GM19025 (cell line): ENCODE measurements at regions not wholly inside any gene's neighbourhood (a gene's known extent, or its start where the extent isn't known, plus 50 kb on each side); places are given as distances from the start of the nearest gene placed in this dataset.

Experiments used
- ATAC-seq: cut with Tn5 transposase; IDR thresholded peaks from one replicate; pipeline ENCODE4 v1.9.1; 2021; ENCODE audit warnings: mild to moderate bottlenecking, low read depth, moderate library complexity; ENCODE audit not compliant: unreplicated experiment

GRCh38 chr14:55926007-55926406, 192.2 kb upstream of the PELI2 start:
- no peak for ATAC-seq

DNA sequence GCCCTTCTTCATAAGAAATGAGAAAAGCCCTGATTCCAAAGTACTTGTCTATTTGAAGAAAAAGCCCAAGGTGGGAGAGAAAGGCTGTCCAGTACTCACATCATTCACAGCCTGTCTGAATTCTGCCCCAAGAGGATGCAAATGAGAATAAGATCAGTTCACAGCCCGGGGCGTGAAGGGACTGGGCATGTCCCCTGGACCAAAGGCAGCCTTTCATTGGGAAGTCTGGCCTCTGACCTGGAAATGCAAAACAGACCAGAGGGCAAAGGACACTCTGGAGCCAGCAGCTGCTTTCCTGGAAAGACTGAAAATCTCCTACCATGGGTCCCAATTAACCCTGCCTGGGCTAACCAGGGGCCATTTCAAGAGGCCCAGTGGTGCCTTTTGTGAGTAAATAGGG, 191.2 kb upstream of the PELI2 start:
- ATAC-seq: no peak

GRCh38 chr14:55928276-55928675, 189.9 kb upstream of the PELI2 start:
- ATAC-seq: no peak

DNA sequence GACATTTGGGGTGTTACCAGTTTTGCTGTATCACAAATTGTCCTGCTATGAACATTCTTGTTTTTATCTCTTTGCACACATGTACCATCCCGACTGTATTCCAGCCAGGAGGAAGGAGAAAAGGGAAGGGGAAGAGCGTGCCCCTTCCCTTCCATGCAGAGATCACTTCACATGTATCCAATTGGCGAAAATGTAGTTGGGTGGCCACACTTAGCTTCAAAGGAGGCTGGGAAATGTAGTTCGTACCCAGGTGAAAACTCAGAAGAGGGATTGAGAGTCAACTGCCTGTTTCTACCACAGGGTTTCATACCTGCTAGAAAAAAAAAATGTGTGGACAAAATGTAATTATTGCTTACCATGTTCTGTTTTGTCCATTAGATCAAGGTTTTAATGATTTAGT, 189.1 kb upstream of the PELI2 start:
- no peak for ATAC-seq

GRCh38 chr14:55930016-55930784, 188.0 kb upstream of the PELI2 start:
- no peak for ATAC-seq

GRCh38 chr14:55936691-55937090, 181.5 kb upstream of the PELI2 start:
- no peak for ATAC-seq

DNA sequence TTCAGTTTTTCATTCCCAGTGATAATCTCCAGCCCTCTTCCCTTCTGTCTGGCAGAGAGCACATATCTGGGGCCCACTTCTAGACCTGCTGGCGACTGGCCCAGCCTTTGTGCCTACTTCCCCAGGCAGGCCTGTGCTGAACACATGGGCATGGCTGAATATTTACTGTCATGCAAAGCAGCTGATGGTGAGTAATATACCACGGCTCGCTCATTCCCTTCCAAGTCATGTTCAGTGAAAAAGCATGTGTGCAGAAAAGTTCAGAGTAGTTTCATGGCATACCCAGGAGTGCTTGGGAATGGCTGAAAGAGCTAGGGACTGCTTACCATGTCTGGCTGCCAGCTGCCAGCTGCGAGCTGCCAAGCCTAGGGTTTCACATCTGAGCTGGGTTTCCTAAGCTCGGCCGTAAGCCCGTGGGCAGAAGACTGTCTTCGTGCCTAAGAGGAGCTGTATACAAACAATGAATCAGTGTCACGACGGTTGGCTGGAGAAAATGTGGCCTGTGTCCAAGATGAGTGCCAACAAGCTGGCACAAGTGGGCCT, 179.9 kb upstream of the PELI2 start:
- ATAC-seq: no peak

DNA sequence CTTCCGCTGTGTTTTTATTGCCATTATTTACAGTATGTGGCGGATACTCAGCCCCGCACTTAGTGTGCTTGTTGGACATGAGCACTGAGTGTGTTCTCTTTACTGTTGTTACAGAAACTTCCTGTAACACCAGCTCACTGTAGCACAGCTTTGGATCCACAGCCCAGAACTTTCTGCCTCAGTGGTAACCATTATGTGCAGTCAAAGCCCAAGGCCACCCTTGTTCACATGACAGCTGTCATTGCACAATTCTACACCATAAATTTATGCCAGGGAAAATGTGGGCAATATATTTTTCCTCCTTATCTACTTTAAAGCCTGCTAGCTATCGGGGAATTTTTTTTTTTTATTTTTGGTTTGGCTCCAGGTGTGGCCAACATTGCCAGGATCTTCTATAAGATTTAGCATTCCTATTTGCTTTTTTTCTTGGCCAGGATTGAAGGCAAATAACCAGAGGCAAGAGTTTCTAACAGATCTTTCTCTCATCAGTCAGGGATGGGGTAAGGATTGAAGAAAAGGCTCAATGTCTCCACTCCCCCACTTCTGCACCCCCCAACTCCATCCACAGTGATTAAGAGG, 176.0 kb upstream of the PELI2 start:
- no peak for ATAC-seq

GRCh38 chr14:55942826-55943225, 175.4 kb upstream of the PELI2 start:
- ATAC-seq: no peak

DNA sequence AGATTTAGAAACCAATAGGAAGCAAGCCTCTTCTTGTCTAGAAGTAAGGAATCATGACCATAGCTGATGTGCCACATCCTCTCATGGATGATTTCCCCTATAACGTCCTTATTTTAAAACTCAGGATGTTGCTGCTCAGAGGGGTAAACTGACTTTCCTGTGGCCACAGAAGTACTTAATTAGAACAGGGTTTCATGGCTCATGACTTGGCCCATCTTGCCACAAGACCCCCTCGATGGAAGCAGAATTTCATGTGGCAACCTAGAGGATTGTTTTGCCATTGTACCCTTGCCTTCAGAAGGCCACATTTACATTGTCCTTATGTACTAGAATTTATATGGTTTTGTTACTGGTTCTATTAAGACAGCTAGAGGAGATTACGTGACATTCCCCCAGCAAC, 173.5 kb upstream of the PELI2 start:
- ATAC-seq: no peak

GRCh38 chr14:55946231-55946630, 172.0 kb upstream of the PELI2 start:
- ATAC-seq: no peak

GRCh38 chr14:55948399-55948798, 169.8 kb upstream of the PELI2 start:
- no peak for ATAC-seq

- ATAC-seq: no peak
These were observed 168.5 kb upstream of the PELI2 start for GRCh38 chr14:55949708-55950107.

DNA sequence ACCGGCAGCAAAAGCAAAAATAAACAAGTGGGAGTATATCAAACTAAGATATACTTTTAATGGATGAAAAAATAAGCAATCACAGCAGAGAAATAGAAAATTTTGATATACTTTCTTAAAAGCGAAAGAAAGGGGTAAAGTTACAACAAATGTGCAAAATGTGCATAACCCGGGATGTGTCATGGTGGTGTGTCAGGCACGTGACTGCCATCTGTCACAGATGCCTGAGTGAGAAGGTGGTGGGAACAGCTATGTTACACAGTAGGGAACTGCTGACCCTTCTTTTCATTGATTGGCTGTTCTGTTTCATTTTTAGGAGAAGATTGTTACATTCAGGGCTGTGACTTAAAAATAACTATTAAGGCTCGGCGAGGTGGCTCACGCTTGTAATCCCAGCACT, 168.1 kb upstream of the PELI2 start:
- ATAC-seq: no peak

DNA sequence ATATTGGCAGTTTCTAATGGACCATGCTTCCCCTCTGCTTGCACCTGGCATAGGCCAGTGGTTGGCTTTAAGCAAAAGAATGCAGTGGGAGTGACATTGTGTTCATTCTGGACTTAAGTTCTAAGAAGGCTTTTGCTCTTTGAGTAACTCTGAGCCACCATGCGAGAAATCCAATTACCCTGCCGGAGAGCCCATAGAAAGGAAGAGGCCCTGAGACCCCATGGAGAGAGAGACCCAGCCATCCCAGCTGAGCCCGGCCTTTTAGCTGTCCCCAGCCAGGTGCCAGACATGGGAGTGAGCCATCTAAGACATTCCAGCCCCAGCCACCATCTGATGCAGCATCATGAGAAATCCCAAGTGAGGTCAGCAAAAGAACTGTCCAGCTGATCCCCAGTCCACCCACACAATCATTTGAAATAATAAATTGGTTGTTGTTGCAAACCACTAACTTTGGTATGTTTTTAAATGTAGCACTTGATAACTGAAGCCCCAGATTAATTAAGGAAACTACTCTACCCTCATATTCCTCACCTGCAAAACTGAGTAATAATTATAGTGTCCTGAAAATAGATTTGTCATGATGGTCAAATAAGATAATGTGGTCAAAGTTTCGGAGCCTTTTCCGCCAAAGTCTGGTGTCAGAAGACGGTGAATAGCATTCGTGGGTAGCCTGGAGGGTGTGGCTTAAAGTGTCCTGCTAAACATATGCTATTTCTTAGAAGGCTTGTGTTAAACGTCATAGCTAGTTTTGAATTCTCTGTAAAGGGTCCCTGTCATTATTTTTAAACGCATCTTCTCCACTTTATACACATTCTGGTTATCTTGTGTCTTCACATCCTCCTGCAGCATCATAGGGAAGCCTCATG, 166.6 kb upstream of the PELI2 start:
- ATAC-seq: no peak

GRCh38 chr14:55954108-55954507, 164.1 kb upstream of the PELI2 start:
- ATAC-seq: no peak

DNA sequence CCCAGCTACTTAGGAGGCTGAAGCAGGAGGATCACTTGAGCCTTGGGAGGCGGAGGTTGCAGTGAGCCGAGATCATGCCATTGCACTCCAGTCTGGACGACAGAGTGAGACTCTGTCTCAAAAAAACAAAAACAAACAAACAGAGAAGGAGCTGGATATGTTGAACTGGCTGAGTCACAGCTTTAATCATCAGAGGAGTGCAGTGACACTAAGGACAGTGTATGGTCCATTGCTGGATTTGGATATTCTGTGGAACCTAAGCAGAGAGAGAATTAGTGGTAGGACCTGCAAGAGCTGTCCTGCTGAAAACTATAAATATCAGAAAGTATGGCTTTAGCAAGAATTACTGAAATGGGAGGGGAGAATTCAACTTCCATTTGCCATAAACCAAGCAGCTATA, 163.0 kb upstream of the PELI2 start:
- no peak for ATAC-seq

- ATAC-seq: no peak
These were observed 160.3 kb upstream of the PELI2 start for GRCh38 chr14:55957950-55958349.

- ATAC-seq: no peak
These were observed 154.9 kb upstream of the PELI2 start for GRCh38 chr14:55963295-55963694.

- ATAC-seq: no peak
These were observed 154.1 kb upstream of the PELI2 start for GRCh38 chr14:55964091-55964490.

GRCh38 chr14:55964821-55965220, 153.4 kb upstream of the PELI2 start:
- no peak for ATAC-seq
